ENCODE measurements at regions not wholly inside any gene's neighbourhood (a gene's known extent, or its start where the extent isn't known, plus 50 kb on each side); places are given as distances from the start of the nearest gene placed in this dataset.

GRCh38 chr21:28268685-28269084, 724.0 kb downstream of the LTN1 start:
- DNase-seq: no peak

- DNase-seq: no peak
Observed at GRCh38 chr21:28267449-28267848, 725.2 kb downstream of the LTN1 start.

GRCh38 chr21:28266061-28266460, 726.6 kb downstream of the LTN1 start:
- no peak for DNase-seq

GRCh38 chr21:28263974-28264373, 728.7 kb downstream of the LTN1 start:
- DNase-seq: no peak

GRCh38 chr21:28261298-28261697, 731.4 kb downstream of the LTN1 start:
- DNase-seq: no peak

- DNase-seq: no peak
Observed at GRCh38 chr21:28257276-28257675, 735.4 kb downstream of the LTN1 start.

- no peak for DNase-seq
Observed at GRCh38 chr21:28256837-28257236, 735.8 kb downstream of the LTN1 start.

- DNase-seq: no peak
Observed at GRCh38 chr21:28256420-28256831, 736.3 kb downstream of the LTN1 start.

GRCh38 chr21:28253961-28254360, 738.7 kb downstream of the LTN1 start:
- no peak for DNase-seq

GRCh38 chr21:28253338-28253737, 739.3 kb downstream of the LTN1 start:
- no peak for DNase-seq

- DNase-seq: no peak
Observed at GRCh38 chr21:28252928-28253327, 739.7 kb downstream of the LTN1 start.

- no peak for DNase-seq
Observed at GRCh38 chr21:28250946-28251345, 741.7 kb downstream of the LTN1 start.

GRCh38 chr21:28247454-28248020, 745.1 kb downstream of the LTN1 start:
- DNase-seq: no peak

- no peak for DNase-seq
Observed at GRCh38 chr21:28240586-28240985, 752.1 kb downstream of the LTN1 start.

- DNase-seq: no peak
Observed at GRCh38 chr21:28239340-28239739, 753.3 kb downstream of the LTN1 start.

- DNase-seq: no peak
Observed at GRCh38 chr21:28237661-28238060, 755.0 kb downstream of the LTN1 start.

- DNase-seq: peak; percentile 78 to 84
Observed at GRCh38 chr21:28235169-28235895, 757.3 kb downstream of the LTN1 start.

GRCh38 chr21:28234326-28234725, 758.4 kb downstream of the LTN1 start:
- DNase-seq: no peak

GRCh38 chr21:28233536-28234220, 759.0 kb downstream of the LTN1 start:
- DNase-seq: no peak

GRCh38 chr21:28230559-28230958, 762.1 kb downstream of the LTN1 start:
- no peak for DNase-seq

- DNase-seq: peak; percentile 22 to 63
Observed at GRCh38 chr21:28229814-28230213, 762.9 kb downstream of the LTN1 start.

GRCh38 chr21:28228636-28228995, 764.1 kb downstream of the LTN1 start:
- no peak for DNase-seq

- DNase-seq: peak; percentile 43 to 84
Observed at GRCh38 chr21:28227881-28228635, 764.6 kb downstream of the LTN1 start.

All from inflammatory macrophage (primary cell).